Stimulated activated CD4-positive, alpha-beta T cell treated with anti-CD3 and anti-CD28 coated beads, Interleukin-1b, Interleukin-23, amount 100 ng/mL, for 4 hours (primary cell): ENCODE measurements at regions not wholly inside any gene's neighbourhood (a gene's known extent, or its start where the extent isn't known, plus 50 kb on each side); places are given as distances from the start of the nearest gene placed in this dataset.
"Not testable (repeated sequence)": the region's sequence is repeated elsewhere in the genome, so short reads cannot be mapped to it uniquely, and the experiment has no call there.

Source experiments
- DNase-seq, 2 donors: peaks; one replicate each; pipeline ENCODE4 v3.0.0-alpha.2; 2020; ENCODE audit warnings: low read depth in 2 of 2

DNA sequence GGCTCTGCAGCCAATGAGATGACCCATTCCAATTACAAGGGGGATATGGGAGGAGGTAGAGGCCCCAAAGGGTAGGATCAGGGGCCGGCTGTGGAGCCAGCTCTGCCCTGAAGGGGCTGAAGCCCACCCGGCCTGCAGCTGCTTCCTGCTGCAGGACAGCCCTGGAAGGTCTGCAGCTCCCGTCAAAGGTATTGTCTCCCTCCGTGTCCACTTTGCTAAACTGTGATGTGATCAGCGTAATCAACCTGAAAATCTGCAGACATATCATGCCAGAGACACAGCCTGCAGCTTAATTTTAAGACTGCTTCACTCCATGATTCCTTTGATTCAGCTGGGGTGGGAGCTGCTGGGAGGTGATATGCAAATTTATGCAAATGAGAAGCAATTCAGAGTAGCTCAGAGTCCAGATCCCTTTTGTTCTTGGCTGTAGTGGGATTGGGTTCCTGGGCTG, 90.7 kb downstream of the GADD45G start:
- no peak for DNase-seq

DNA sequence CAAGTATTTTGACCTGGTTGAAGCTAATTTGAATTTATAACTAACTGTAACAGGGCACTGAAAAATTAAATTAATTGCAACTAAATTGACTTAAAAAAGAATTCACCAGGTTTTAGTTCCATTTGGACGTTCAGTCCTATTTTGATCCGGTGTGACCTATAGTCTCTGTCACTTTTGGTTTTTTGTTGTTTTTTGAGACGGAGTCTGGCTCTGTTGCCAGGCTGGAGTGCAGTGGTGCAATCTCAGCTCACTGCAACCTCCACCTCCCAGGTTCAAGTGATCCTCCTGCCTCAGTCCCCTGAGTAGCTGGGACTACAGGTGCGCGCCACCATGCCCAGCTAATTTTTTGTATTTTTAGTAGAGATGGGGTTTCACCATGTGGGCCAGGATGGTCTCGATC, 91.2 kb downstream of the GADD45G start:
- DNase-seq = not testable (repeated sequence)

DNA sequence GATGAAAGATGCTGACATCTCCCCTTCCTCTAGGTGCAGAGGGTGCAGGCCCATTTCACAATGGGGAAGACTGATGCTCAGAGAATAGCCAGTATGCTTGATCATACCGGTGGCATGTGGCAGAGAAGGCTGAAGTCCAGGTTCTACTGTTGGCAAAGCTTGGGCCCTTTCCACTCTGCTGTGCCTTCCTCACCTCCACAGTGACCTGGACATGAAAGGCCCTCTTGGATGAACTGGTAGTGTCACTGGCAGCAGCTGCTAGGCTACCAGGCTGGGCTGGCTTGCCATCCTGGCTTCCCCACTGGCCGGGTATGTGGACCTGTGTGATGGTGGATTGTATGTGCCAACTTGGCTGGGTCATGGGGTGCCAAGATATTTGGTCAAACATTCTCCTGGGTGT, 92.0 kb downstream of the GADD45G start:
- no peak for DNase-seq

DNA sequence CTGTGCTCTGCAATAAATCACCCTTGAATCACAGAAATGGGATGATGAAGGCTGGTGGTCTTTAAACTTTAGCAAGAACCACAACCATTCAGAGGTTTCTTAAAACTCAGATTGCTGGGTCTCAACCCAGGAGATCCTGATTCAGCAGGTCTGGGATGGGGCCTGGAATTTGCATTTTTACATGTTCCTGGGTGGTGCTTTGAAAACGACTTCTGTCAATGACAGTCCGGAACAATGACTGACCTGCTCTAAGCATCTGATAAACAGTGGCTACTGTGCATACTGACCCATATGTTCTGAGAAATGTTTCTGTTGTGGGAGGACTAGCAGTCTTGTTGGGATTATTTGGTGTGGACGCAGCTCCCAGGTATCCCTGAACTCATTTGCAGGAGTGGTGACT, 92.7 kb downstream of the GADD45G start:
- DNase-seq = no peak

DNA sequence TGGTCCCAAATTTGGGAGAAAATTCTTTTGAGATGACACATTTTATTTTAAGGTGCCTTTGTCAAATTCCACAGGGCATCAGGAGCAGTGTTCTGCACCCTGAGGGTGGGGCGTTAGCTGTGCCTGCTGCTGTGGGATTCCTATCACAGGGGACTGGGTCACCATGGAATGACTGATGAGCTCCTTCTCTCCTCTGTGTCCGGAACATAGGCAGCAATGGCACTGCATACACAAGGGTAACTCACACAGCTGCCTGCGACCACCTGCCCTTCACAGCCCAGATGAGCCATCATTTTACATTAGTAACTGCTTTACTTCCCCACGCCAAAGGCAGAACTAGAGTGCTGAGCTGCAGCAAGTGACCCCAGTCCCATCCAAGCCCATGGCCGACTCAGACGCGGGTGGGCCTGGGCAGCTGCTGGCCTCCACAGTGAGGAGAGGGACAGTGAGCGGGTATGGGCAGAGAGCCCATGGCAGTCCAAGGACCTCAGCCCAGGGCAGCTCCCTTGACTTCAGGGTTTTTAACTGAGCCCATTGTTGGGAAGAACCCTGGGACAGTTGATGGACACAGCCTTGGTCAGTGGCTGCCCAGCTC, 93.7 kb downstream of the GADD45G start:
- no peak for DNase-seq

DNA sequence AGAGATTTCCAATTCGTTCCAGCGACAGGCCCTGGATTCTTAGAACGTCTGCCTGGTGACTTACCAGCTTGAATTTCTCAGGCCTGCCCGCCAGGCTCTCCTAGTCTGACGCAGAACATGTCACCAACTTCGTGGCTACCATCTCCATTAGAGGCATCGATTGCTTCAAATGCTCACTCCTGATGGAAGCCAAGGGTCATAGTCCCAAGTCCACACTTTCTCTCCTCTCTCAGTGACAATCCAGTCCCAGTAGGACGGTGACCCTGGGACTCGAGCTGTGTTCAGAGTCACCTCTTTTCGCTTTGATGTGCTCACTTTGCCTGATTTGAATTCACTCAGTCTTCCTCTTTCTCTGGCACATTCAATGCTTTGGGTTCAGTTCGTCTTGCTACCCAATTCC, 94.8 kb downstream of the GADD45G start:
- DNase-seq = no peak

DNA sequence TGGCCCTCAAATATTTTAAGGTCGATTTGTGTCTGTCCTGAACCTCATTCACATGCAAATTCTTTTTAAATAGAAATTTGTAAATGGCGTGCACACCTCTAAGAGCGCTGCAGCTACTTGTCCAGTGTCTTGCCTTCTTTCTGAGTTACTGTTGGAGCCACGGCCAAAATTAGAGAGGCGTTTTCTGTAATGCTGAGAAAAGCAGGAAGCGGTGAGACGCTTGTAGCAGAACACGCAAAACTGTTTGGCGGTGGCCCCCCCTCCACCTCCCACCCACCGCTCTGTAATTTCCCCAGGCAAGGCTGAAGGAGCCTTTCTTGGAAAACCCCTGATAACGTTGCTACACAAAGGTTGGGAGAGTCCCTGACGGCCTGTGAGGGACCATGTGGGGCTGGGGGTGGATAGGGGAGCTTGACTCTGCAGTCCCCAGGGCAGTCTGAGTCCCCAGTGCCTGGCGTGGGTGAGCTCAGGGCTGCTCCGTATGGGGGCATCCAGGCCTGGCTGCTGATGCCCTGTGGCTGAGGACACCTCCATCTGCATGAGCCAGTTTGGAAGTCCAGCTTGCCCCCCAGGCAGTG, 96.5 kb downstream of the GADD45G start:
- DNase-seq = peak; percentile 54 to 67

DNA sequence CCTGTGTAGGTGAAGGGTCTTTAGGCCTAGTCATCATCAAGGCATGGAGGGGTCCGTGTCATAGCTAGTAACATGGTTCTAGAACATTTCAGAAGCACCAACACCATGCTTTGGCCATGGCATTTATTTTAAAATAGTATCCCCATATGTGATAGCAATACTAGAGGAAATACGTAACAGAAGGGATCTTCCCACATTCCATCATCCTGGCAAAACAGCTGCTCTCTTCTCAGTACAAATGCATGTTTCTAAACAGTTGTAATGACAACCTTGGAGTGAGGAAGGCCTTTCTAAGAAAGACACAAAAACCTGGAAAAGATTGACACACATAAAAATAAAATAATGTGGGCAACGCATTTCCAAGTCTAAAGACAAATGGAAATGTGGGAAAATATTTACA, 97.6 kb downstream of the GADD45G start:
- no peak for DNase-seq

DNA sequence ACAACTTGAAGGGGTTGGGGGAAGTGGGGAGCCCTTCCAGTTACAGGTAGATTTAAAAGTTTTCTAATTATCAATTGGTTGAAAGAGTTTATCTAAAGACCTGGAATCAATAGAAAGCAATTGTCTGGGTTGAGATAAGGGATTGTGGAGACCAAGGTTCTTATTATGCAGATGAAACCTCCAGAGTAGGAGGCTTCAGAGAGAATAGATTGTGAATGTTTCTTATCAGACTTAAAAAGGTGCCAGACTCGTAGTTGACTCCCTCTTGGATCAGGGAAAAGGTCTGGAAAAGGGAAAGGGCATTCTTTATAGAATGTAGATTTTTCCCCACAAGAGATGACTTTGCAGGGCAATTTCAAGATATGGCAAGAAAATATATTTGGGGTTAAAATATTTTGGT, 100.8 kb downstream of the GADD45G start:
- no peak for DNase-seq

DNA sequence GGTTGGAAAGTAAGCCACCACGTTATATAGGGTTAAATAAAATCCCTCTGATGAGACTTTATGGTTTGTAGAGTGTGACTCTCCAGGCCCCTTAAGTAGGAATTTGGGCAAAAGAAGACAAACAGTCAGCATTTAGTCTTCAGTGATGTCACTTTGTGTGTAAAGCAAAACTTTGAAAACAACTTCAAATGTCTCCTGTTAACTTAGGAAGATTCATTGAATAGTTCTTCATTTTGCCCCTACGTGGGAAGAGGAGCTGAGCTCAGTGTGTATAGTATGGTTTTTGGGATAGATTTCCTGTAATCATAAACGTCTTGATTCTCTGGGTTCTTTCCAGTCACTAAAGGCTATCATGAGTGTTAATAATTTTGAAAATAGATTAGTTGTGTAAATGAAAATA, 101.3 kb downstream of the GADD45G start:
- no peak for DNase-seq

DNA sequence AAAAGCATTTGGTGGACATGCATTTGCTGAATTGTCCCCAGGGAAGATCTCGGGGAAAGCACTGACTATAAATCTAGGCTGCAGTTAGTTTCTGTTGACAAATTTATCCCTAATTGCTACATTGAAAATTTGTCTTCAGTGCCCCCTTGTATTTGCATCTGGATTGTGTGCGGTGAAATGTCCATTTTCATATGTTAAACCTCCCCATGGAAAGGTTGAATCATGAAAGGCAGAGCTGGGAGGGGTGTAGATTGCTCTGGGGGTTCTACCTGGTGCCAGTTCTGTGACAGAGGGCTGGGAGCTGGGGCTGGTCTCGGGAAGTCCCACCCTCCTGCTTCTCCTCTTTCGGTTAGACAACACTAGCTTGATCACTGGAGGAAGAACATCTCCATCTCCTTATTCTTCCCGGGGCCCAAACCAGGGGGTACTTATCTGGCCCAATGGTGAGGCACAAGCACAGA, 101.9 kb downstream of the GADD45G start:
- no peak for DNase-seq

DNA sequence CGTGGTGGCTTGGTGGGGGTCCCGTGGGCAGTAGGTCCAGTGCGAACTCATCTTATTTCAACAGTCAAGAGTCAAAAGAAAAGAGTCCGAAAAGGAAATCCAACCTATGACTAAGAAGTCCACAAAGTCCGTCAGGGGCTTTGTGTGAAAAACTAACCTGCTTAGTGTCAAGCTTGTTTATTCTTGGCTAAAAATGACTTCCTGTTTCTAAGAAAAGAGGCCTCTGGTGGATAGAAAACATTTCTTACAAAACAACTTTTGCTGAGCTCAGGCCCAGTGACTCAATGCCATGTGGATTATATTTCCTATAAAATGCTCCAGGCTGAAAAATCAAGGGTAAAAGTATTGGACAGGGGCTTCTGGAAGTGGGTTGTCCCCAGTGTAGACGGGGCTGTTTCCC, 105.9 kb downstream of the GADD45G start:
- DNase-seq = no peak

DNA sequence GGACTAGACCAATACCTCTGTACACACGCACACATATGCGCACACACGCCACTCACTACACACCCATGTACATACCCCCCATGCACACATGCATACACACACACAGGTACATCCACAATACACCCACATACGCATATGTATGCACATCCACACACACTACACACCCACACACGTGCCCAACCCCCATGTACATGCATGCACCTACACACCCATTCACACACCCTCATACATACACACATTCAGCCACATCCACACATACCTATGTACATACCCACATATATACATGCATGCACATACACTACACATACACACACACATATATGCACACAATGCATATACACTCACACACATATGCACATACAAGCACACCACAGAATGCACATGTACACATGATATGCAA, 107.1 kb downstream of the GADD45G start:
- DNase-seq = no peak

DNA sequence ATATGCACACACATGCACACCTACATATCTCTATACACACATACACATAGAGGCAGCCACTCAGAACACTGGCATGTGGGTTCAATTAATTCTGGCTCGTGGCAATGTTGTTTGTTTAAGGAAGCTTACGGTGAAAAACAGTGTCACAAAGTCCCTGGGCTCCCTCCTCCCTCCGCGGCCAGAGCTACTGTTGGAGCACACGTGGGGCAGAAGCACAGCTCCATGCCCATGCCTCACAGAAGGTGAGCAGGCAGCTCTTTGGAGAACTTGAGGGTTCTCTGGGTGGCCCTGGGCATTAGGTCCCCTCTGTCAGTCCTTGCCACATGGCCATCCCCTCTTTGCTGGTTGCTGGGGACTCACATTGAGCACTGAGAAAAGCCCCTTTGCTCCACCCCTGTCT, 107.5 kb downstream of the GADD45G start:
- DNase-seq = no peak

DNA sequence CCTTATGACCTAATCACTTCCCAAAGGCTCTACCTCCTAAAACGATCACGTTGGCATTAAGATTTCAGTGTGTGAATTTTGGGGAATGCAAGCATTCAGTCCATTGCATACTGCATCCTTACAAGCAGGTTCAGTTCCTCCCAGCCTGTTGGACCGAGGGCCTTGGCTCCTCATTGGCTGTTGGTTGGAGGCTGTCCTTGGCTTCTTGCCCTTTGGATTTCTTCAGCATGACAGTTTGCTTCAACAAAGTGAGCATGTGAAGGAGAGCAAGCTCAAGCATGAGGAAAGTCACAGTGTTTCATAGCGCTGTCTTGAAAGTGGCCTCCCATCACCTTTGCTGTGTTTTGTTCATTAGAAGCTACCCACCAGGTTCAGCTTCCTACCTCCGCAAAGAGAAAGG, 109.5 kb downstream of the GADD45G start:
- DNase-seq = no peak

DNA sequence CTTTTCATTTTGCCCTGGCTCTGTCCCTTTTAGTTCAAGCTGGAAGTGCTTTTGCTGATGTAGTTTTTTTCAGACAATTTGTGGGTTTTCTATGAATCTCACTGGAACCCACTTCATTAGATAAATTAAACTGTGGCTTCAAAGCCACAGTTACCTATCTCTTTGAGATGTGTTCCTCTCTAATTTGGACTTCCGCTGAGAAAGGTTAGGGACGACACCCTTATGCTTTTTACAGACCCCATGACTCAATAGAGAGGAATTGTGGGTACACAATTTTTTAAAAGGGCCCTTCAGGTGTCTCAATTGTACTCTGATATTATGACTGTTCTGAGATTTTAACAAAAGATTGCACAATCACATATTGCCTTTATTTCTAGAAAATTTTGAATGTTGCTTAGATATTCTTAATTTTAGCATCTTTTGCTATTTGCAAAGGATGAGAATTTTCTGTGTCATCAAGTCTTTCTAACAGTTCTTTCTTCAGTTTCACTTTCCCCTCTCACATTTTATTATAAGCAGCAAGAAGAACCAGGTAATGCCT, 110.6 kb downstream of the GADD45G start:
- DNase-seq = no peak

DNA sequence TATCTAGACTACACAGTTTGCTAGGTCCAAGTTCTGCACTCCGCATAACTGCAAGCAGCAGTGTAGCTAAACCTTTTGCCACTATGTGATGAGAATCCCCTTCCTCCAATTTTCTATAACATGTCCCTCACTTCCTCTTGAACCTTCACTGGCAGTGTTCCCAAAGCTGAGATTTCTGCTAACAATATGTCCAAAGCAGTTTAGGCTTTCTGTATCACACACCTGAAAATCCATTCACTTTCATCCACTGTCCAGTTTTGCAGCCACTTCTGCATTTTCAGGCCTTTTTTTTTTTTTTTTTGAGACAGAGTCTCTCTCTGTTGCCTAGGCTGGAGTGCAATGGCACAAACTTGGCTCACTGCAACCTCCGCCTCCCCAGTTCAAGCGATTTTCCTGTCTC, 111.1 kb downstream of the GADD45G start:
- no peak for DNase-seq

DNA sequence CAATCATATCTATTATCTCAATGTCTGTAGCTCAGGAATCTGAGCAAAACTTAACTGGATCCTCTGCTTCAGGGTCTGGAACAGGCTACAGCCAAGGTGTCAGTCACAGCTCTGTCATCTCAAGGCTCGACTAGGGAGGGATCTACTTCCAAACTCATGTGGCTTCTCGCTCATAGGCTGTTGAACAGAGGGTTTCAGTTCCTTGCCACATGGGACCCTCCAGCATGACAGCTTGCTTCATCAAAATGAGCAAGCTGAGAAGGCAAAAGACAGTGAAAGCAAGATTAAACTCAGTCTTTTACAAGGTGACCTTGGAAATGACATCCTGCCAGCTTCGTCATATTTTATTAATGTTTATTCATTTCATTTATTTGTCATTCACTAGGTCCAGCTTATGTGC, 111.7 kb downstream of the GADD45G start:
- no peak for DNase-seq

DNA sequence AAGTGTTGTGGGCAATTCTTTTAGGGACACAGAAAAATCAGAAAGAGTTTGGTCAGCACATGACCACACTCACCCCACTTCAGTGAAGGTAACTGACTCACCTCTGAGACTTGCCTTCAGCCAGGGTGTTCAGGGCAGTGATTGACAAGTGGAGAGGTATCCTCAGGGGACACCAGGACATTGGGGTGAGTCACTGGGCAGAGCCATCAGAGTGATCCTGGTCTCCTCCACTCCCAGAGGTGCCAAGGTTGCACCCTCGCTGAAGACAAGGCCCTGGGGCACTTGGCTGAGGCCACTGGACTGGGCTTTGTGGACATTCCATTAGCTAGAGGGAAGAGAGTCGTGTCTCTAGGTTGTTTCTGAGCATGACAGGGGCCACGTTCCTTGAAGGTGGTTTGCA, 113.4 kb downstream of the GADD45G start:
- DNase-seq = no peak

DNA sequence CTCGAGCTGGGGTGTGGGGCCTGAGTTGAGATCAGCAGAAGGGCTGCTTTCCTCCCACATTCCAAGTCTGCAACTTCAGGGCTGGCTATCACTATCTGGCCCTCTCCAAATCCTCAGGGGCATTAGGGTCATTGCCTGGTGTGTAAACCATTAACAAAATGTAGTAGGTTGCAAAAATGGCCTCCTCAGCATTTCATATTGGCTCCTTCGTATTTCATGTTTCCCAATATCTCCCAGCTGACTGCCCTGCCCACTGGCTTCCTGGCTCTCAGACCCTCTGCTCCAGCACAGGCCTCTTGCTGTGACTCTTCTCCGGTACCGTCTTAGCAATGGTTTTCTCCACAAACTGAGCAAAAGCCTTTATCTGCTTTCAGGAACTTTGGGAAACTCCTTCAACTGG, 113.8 kb downstream of the GADD45G start:
- DNase-seq = no peak

DNA sequence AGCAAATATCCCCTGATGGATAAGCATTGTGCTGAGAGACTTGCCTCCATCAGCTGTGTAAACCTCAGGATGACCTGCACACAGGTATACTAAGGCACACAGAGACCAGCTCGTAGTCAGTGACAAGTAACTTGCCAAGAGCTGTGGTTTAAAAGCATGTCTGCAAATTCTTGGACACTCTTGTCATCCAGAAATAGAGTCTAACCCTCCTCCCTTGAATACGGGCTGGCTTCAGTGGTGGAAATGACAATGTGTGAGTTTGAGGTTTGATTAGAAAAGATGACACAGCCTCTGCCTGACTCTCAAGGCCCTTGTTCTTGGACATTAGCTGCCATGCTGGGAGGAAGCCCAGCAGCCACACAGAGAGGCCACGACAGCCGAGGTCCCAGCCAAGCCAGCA, 114.4 kb downstream of the GADD45G start:
- no peak for DNase-seq

DNA sequence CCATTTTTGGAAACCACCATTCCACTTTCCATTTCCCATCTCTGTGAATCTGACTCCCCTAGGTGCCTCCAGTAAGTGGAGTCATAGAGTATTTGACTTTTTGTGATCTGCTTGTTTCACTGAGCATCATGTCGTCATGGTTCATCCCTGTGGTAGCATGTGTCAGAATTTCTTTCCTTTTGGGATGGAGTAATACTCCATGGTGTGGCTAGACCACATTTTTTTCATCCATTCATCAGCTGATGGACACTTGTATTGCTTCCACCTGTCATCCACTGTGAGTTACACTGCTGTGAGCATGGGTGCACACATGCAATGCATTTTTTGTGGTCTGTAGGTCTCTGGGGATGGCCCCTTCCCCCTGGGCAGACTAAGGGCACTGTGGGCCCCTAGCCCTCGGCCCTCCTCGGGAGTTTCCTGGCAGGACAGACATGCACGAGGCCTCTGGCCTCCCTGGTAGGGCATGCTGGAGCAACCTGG, 115.9 kb downstream of the GADD45G start:
- no peak for DNase-seq

DNA sequence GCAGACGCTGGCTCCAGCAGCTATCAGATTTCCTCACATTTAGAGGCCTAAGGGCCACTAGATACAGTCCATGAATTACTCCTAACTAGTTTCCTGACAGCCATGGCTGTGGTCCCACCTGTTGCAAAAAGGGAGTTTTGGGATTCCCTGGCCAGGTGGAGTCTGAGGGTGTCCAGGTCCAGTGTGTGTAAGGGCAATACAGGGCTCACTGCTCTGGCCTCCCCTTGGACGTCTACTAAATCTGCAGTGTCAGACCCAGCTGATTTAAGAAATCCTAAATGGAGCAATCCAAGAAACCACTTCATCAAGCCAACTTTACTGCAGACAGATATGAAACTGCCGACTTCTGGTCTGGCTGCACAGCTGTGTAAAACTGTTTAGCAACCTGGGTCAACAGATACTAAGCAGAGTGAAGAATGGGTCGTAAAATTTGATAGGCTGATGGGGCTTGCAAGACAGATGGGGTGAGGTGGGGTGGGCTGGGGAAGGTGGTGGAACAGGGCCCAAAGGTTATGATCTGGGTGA, 116.4 kb downstream of the GADD45G start:
- DNase-seq = no peak
